DOHH2 (cell line): ENCODE measurements at regions not wholly inside any gene's neighbourhood (a gene's known extent, or its start where the extent isn't known, plus 50 kb on each side); places are given as distances from the start of the nearest gene placed in this dataset.

ENCODE experiments used
- H3F3A ChIP-seq: fragments of 200-600 bp; sonication (generic), shearing (Covaris generic); 2 replicates; pipeline ENCODE4 v1.6.0; 2016; ENCODE audit warnings: antibody characterized with exemption, mild to moderate bottlenecking; ENCODE audit not compliant: control insufficient read depth, insufficient read depth
- H3K27ac ChIP-seq: fragments of 200-600 bp; sonication (generic); 2 replicates; pipeline ENCODE4 v1.5.1; 2014; ENCODE audit warnings: low read depth, mild to moderate bottlenecking, low read length, moderate library complexity
- H3K27me3 ChIP-seq: fragments of 200-600 bp; sonication (generic); 2 replicates; pipeline ENCODE4 v1.6.1; 2014; ENCODE audit warnings: mild to moderate bottlenecking, low read length, mixed read lengths; ENCODE audit not compliant: control insufficient read depth
- H3K36me3 ChIP-seq: fragments of 200-600 bp; sonication (generic); 2 replicates; pipeline ENCODE4 v1.6.1; 2014; ENCODE audit warnings: mild to moderate bottlenecking, low read length, moderate library complexity, mixed read lengths; ENCODE audit not compliant: control insufficient read depth
- H3K4me1 ChIP-seq: fragments of 200-600 bp; sonication (generic); 2 replicates; pipeline ENCODE4 v1.6.1; 2014; ENCODE audit warnings: mild to moderate bottlenecking, low read length, mixed read lengths; ENCODE audit not compliant: control insufficient read depth
- H3K4me2 ChIP-seq: fragments of 200-600 bp; sonication (generic); 2 replicates; pipeline ENCODE4 v1.6.0; 2014; ENCODE audit warnings: mild to moderate bottlenecking, low read length, moderate library complexity
- H3K4me3 ChIP-seq: fragments of 200-600 bp; sonication (generic); 2 replicates; pipeline ENCODE4 v1.5.1; 2014; ENCODE audit warnings: mild to moderate bottlenecking, low read length, mixed read lengths
- H3K79me2 ChIP-seq: fragments of 200-600 bp; sonication (generic); 2 replicates; pipeline ENCODE4 v1.6.1; 2014; ENCODE audit warnings: mild to moderate bottlenecking, low read length, mixed read lengths; ENCODE audit not compliant: control insufficient read depth
- H3K9me2 ChIP-seq: fragments of 200-600 bp; sonication (generic); replicated peaks from 2 replicates; pipeline ENCODE4 v1.6.1; 2014; ENCODE audit warnings: mild to moderate bottlenecking, low read length, mixed read lengths; ENCODE audit not compliant: control insufficient read depth
- H3K9me3 ChIP-seq: fragments of 200-600 bp; sonication (generic); 2 replicates; pipeline ENCODE4 v1.6.1; 2014; ENCODE audit warnings: antibody characterized with exemption, low read length, mixed read lengths; ENCODE audit not compliant: control insufficient read depth, insufficient read depth
- H4K20me1 ChIP-seq: fragments of 200-600 bp; sonication (generic); 2 replicates; pipeline ENCODE4 v1.6.0; 2014; ENCODE audit warnings: low read depth, mild to moderate bottlenecking, antibody characterized with exemption, low read length, moderate library complexity; ENCODE audit not compliant: control insufficient read depth, insufficient read depth
- EZH2phosphoT487 ChIP-seq: fragments of 200-600 bp; sonication (generic); IDR thresholded peaks from 2 replicates; pipeline ENCODE4 v1.6.1; 2017; ENCODE audit warnings: borderline replicate concordance, mild to moderate bottlenecking, antibody characterized with exemption, low read length, moderate library complexity, mixed read lengths
- TF ChIP-seq, protein P1 (sequence below): fragments of 200-600 bp; sonication (generic); IDR thresholded peaks from one replicate; pipeline ENCODE4 v1.5.1; 2014; ENCODE audit warnings: antibody characterized with exemption, mild to moderate bottlenecking, low read depth, low read length; ENCODE audit not compliant: poor library complexity, severe bottlenecking

GRCh38 chr1:234721476-234722269 lies 111.7 kb upstream of the IRF2BP2 start:
- H3K27ac ChIP-seq: no peak overlapping the region
- H3K4me2 ChIP-seq: no peak overlapping the region
- no peaks in the 10 kb centered on the region for H3K27me3 ChIP-seq
- H3K4me1 ChIP-seq: peaks cover 40% of the 10 kb centered on the region
- no peaks in the 10 kb centered on the region for H4K20me1 ChIP-seq
- no peaks in the 10 kb centered on the region for H3K9me3 ChIP-seq
- H3K9me2 ChIP-seq: no peaks in the 10 kb centered on the region
- H3K79me2 ChIP-seq: no peaks in the 10 kb centered on the region
- H3K36me3 ChIP-seq: no peaks in the 10 kb centered on the region
- no peak overlapping the region for H3K4me3 ChIP-seq
- TF ChIP-seq, protein P1, sequence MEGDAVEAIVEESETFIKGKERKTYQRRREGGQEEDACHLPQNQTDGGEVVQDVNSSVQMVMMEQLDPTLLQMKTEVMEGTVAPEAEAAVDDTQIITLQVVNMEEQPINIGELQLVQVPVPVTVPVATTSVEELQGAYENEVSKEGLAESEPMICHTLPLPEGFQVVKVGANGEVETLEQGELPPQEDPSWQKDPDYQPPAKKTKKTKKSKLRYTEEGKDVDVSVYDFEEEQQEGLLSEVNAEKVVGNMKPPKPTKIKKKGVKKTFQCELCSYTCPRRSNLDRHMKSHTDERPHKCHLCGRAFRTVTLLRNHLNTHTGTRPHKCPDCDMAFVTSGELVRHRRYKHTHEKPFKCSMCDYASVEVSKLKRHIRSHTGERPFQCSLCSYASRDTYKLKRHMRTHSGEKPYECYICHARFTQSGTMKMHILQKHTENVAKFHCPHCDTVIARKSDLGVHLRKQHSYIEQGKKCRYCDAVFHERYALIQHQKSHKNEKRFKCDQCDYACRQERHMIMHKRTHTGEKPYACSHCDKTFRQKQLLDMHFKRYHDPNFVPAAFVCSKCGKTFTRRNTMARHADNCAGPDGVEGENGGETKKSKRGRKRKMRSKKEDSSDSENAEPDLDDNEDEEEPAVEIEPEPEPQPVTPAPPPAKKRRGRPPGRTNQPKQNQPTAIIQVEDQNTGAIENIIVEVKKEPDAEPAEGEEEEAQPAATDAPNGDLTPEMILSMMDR: no peak
- no peak for TF ChIP-seq EZH2phosphoT487
- H3F3A ChIP-seq: peaks cover 17% of the 10 kb centered on the region

DNA sequence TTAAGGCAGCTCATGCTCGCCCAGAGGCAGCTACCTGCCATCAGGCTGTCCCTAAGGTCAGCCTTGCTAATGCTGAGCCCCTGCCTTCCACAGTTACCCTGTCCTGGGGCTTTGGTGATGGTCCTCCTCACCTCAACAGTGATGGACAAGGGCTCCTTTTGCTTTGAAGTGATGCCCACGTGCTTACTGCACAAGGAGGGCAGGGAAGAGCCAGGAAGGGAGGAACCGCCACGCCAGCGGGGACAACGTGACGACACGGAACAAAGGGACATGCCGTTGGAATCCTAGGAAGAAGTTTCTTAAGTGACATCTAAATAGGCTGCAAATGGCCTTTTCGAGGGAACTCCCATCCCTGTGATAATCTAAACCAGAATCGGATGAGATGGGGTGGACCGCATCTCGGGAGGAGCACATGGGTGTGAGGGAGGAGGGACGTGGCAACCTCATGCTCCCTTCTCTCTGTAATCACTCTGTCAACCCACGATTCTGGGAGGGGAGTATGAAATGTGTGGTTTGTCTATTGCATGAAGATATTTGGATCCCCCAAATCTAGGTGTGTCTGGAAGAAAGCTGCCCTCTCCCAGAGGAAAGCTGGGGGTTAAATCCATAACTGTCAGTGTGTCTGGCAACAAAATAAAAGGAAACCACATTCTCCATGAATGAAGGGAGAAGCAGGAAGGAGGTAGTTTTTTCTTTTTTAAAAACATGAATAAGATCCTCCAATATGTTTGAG lies 110.9 kb upstream of the IRF2BP2 start:
- peaks cover 32% of the 10 kb centered on the region for H3K4me1 ChIP-seq
- H3K79me2 ChIP-seq: no peaks in the 10 kb centered on the region
- no peak overlapping the region for H3K4me2 ChIP-seq
- H3K9me2 ChIP-seq: no peaks in the 10 kb centered on the region
- TF ChIP-seq, protein P1: no peak
- TF ChIP-seq EZH2phosphoT487: no peak
- H3K36me3 ChIP-seq: no peaks in the 10 kb centered on the region
- H3F3A ChIP-seq: peaks cover 17% of the 10 kb centered on the region
- no peaks in the 10 kb centered on the region for H3K9me3 ChIP-seq
- no peaks in the 10 kb centered on the region for H3K27me3 ChIP-seq
- H3K4me3 ChIP-seq: no peak overlapping the region
- H3K27ac ChIP-seq: no peak overlapping the region
- no peaks in the 10 kb centered on the region for H4K20me1 ChIP-seq

DNA sequence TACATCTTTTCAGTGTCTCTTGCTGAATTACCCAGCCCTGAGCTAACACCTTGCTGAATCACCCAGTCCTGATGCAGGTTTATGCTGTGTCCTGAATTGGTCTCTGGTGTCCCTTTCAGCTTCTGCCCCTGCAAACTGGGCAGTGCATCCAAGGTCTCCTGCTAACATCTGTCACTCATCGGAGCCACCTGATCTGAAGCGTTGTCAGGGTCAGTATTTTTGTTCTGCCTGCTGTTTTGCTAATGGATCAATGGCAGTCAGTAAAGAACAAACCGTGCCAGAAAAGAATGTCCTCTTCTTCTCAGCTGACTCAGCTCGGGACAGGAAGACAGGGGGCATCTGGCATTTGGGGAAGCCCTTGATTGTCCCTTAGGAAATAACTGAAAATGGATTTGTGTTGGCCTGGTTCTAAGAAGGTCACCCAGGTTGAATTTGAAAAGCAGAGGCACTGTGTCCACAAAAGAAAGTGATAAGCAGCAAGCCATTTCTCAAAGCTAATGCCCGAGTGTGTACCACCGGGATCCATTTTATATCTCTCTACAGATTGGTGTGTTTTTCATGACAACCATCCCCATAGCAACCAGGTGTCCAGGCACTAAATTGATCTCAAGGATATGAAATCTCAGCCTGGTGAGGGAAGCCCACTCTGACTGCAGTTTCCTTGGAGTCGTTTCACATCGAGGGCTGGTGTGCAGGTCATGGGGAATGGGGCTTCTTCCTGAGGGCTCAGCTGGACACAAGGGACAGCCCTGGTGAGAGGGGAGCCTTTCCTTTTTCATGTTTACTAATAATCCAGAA lies 109.7 kb upstream of the IRF2BP2 start:
- TF ChIP-seq EZH2phosphoT487: no peak
- TF ChIP-seq, protein P1: no peak
- no peak overlapping the region for H3K4me2 ChIP-seq
- H3K9me2 ChIP-seq: no peaks in the 10 kb centered on the region
- H3F3A ChIP-seq: peaks cover 12% of the 10 kb centered on the region
- H3K36me3 ChIP-seq: no peaks in the 10 kb centered on the region
- no peak overlapping the region for H3K4me3 ChIP-seq
- no peaks in the 10 kb centered on the region for H3K79me2 ChIP-seq
- H3K27ac ChIP-seq: no peak overlapping the region
- H3K9me3 ChIP-seq: no peaks in the 10 kb centered on the region
- peaks cover 19% of the 10 kb centered on the region for H3K4me1 ChIP-seq
- no peaks in the 10 kb centered on the region for H4K20me1 ChIP-seq
- H3K27me3 ChIP-seq: no peaks in the 10 kb centered on the region
